Mammary epithelial cell (primary cell): ENCODE measurements at regions not wholly inside any gene's neighbourhood (a gene's known extent, or its start where the extent isn't known, plus 50 kb on each side); places are given as distances from the start of the nearest gene placed in this dataset.

ENCODE experiments used
- EZH2 ChIP-seq: IDR thresholded peaks from 2 replicates; pipeline ENCODE4 v1.6.1; 2012; ENCODE audit warnings: low read length, inconsistent platforms, borderline replicate concordance
- TF ChIP-seq, protein P1 (sequence below), 2 donors: IDR thresholded peaks in 1 of 2; conservative IDR thresholded peaks in 1 of 2; 2 replicates each; pipeline ENCODE4 v1.5.1; 2011 to 2012; ENCODE audit warnings: inconsistent platforms in 2 of 2, low read length in 2 of 2, mild to moderate bottlenecking in 2 of 2, control low read depth in 1 of 2, low read depth in 1 of 2; ENCODE audit not compliant: insufficient read depth in 1 of 2; ENCODE audit errors: extremely low read depth in 1 of 2

DNA sequence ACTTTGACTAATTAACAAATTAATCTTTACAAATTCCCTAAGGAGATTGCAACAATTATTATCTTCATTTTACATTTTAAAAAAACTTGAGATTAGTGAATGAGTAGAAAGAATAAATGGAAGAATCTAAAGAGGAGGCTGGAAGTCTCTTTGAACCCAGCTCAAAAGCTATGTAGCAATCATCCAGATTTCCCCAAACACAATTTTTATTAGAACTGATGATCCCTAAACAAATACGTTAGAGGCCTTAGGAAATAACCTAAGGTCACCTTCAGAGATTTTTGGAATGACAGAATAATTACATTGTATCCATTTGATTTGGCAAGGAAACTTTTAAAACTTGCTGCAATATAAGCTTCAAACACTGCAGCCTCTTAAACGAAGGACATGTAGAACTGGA, 242.4 kb upstream of the LYPLAL1 start:
- no peak for TF ChIP-seq EZH2
- TF ChIP-seq, protein P1, sequence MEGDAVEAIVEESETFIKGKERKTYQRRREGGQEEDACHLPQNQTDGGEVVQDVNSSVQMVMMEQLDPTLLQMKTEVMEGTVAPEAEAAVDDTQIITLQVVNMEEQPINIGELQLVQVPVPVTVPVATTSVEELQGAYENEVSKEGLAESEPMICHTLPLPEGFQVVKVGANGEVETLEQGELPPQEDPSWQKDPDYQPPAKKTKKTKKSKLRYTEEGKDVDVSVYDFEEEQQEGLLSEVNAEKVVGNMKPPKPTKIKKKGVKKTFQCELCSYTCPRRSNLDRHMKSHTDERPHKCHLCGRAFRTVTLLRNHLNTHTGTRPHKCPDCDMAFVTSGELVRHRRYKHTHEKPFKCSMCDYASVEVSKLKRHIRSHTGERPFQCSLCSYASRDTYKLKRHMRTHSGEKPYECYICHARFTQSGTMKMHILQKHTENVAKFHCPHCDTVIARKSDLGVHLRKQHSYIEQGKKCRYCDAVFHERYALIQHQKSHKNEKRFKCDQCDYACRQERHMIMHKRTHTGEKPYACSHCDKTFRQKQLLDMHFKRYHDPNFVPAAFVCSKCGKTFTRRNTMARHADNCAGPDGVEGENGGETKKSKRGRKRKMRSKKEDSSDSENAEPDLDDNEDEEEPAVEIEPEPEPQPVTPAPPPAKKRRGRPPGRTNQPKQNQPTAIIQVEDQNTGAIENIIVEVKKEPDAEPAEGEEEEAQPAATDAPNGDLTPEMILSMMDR (conservative IDR thresholded peaks at IDR 0.05 in 1 of 2, IDR thresholded peaks at IDR 0.05 in 1 of 2; ENCODE audit: extremely low read depth in 1 of 2, insufficient read depth in 1 of 2, low read depth in 1 of 2, low read length in 2 of 2), result no peak
